T-cell (primary cell): ENCODE measurements at regions not wholly inside any gene's neighbourhood (a gene's known extent, or its start where the extent isn't known, plus 50 kb on each side); places are given as distances from the start of the nearest gene placed in this dataset.
A peak's percentile ranks its signal among the peaks of the same experiment; 100 is the strongest.
"Not testable (repeated sequence)": the region's sequence is repeated elsewhere in the genome, so short reads cannot be mapped to it uniquely, and the experiment has no call there.

Experiments used
- ATAC-seq, 4 experiments: fragments of 200-7000 bp in 3 of 4; fragments of 150-1000 bp in 1 of 4; cut with Tn5 transposase; replicated peaks in 1 of 4; 1 replicate in 3 of 4; 2 replicates in 1 of 4; pipeline ENCODE4 v1.10.0; 2021; ENCODE audit warnings: moderate library complexity in 3 of 4, mild to moderate bottlenecking in 2 of 4, moderate number of reproducible peaks in 1 of 4
- CTCF ChIA-PET, 2 donors: fragments of 300-600 bp; sonication (Branson Sonifier 250); formaldehyde crosslinking; loops; one replicate each; lab custom pipeline; 2022; ENCODE audit warnings: antibody characterized with exemption in 2 of 2; lab: Charles Lee
- POLR2A ChIA-PET, 2 donors: fragments of 300-600 bp; sonication (Branson Sonifier 250); formaldehyde crosslinking; loops; one replicate each; lab custom pipeline; 2022; ENCODE audit warnings: antibody characterized with exemption in 2 of 2; lab: Charles Lee
- DNase-seq, 35 experiments: peaks; one replicate each; pipeline versions ENCODE4 v3.0.0 to v3.0.0-alpha.2; 2013 to 2023
- H3K27ac ChIP-seq: one replicate; pipeline ENCODE4 v1.5.1; 2013; ENCODE audit warnings: low read length
- H3K27me3 ChIP-seq, 2 experiments: replicated peaks in 1 of 2; 1 replicate in 1 of 2; 2 replicates in 1 of 2; pipeline versions ENCODE4 v1.6.1 to v1.7.0; 2013; ENCODE audit warnings: low read length in 1 of 2, mixed read lengths in 1 of 2; ENCODE audit not compliant: control insufficient read depth in 2 of 2, insufficient read depth in 2 of 2; ENCODE audit errors: extremely low read depth in 1 of 2
- H3K36me3 ChIP-seq, 2 donors: 1 replicate in 1 of 2; 2 replicates in 1 of 2; pipeline versions ENCODE4 v1.6.1 to v1.7.0; 2013; ENCODE audit warnings: low read length in 1 of 2; ENCODE audit not compliant: control insufficient read depth in 2 of 2, insufficient read depth in 1 of 2; ENCODE audit errors: extremely low read depth in 1 of 2
- H3K4me1 ChIP-seq, 2 experiments: 1 replicate in 1 of 2; 2 replicates in 1 of 2; pipeline versions ENCODE4 v1.6.1 to v1.7.0; 2013; ENCODE audit warnings: low read length in 2 of 2, mixed read lengths in 1 of 2; ENCODE audit not compliant: insufficient read depth in 2 of 2, control insufficient read depth in 1 of 2; ENCODE audit errors: extremely low read depth in 1 of 2
- H3K4me3 ChIP-seq, 2 donors: 1 replicate in 1 of 2; 2 replicates in 1 of 2; pipeline versions ENCODE4 v1.5.1 to v1.7.0; 2013; ENCODE audit warnings: mild to moderate bottlenecking in 2 of 2, low read length in 1 of 2, moderate library complexity in 1 of 2; ENCODE audit not compliant: control insufficient read depth in 1 of 2; ENCODE audit errors: extremely low read depth in 1 of 2
- H3K9me3 ChIP-seq: 2 replicates; pipeline ENCODE4 v1.7.0; 2013
- H3K27ac Mint-ChIP-seq, 2 donors: one replicate each; pipeline ENCODE4 v1.8.0; 2020 to 2021; ENCODE audit warnings: mild to moderate bottlenecking in 2 of 2, mixed read lengths in 2 of 2
- H3K27me3 Mint-ChIP-seq, 2 donors: one replicate each; pipeline ENCODE4 v1.8.0; 2021 to 2022; ENCODE audit warnings: mixed read lengths in 2 of 2
- H3K36me3 Mint-ChIP-seq: one replicate; pipeline ENCODE4 v1.8.0; 2021; ENCODE audit warnings: mixed read lengths
- H3K4me1 Mint-ChIP-seq, 3 donors: one replicate each; pipeline ENCODE4 v1.8.0; 2020 to 2022; ENCODE audit warnings: mixed read lengths in 3 of 3, mild to moderate bottlenecking in 1 of 3
- H3K4me3 Mint-ChIP-seq, 3 donors: one replicate each; pipeline ENCODE4 v1.8.0; 2020 to 2022; ENCODE audit warnings: mild to moderate bottlenecking in 3 of 3, mixed read lengths in 3 of 3, moderate library complexity in 3 of 3
- H3K9me3 Mint-ChIP-seq, 3 donors: one replicate each; pipeline ENCODE4 v1.8.0; 2020 to 2022; ENCODE audit warnings: mixed read lengths in 3 of 3
- WGBS: methylation state at CpG from one replicate; pipeline ENCODE4 v1.1.5; 2013; ENCODE audit warnings: missing lambda C conversion rate; ENCODE audit not compliant: insufficient coverage; 5-methylcytosine and 5-hydroxymethylcytosine counted together

GRCh38 chr15:99470204-99470603 lies 95.6 kb upstream of the MEF2A start:
- H3K27me3 ChIP-seq, H3K27ac ChIP-seq, POLR2A ChIA-PET, ATAC-seq, DNase-seq, CTCF ChIA-PET, H3K36me3 Mint-ChIP-seq, H3K9me3 Mint-ChIP-seq, H3K9me3 ChIP-seq, H3K4me3 ChIP-seq, H3K4me3 Mint-ChIP-seq, H3K27me3 Mint-ChIP-seq, H3K27ac Mint-ChIP-seq, H3K36me3 ChIP-seq: not testable (repeated sequence)
- peaks cover 4 to 14% (median 13%) of the 10 kb centered on the region in 3 donors for H3K4me1 Mint-ChIP-seq
- no CpG with 5 or more reads among the region's 3 CpGs for WGBS
- peaks cover 0 to 15% of the 10 kb centered on the region in 2 experiments for H3K4me1 ChIP-seq

- POLR2A ChIA-PET = interaction anchor here in 1 of 2 donors (0.8 kb wide), 1 partner anchor 161 kb away, joined by 9 read pairs; no protein-coding TSS in a partner anchor
- H3K27ac Mint-ChIP-seq = peak overlapping the region in 1 of 2 donors; percentile 22
- no peak for DNase-seq
- Histone ChIP-seq H3K4me3 (no peak overlapping the region), H3K9me3 (no peaks in the 10 kb centered on the region), H3K36me3 (no peaks in the 10 kb centered on the region), H3K27ac (no peak overlapping the region), H3K4me1 (peaks cover 13 to 31% of the 10 kb centered on the region in 2 experiments), H3K27me3 (peaks cover 0 to 6% of the 10 kb centered on the region in 2 experiments)
- no peaks in the 10 kb centered on the region for H3K9me3 Mint-ChIP-seq
- peaks cover 0 to 2% of the 10 kb centered on the region in 2 donors for H3K27me3 Mint-ChIP-seq
- CTCF ChIA-PET = interaction anchor here in 1 of 2 donors (0.8 kb wide), 1 partner anchor 232 kb away, joined by 6 read pairs; no protein-coding TSS in a partner anchor
- WGBS = 72% methylated on average over 5 of the region's 12 CpGs
- no peak overlapping the region for H3K4me3 Mint-ChIP-seq
- H3K4me1 Mint-ChIP-seq = peaks cover 17 to 29% (median 28%) of the 10 kb centered on the region in 3 donors
- H3K36me3 Mint-ChIP-seq = no peaks in the 10 kb centered on the region
- ATAC-seq = no peak
These were observed 93.2 kb upstream of the MEF2A start for GRCh38 chr15:99472416-99473145.

- Histone ChIP-seq H3K4me1 (peaks cover 20 to 40% of the 10 kb centered on the region in 2 experiments), H3K27me3 (peaks cover 0 to 6% of the 10 kb centered on the region in 2 experiments), H3K27ac (no peak overlapping the region), H3K4me3 (no peak overlapping the region), H3K36me3 (no peaks in the 10 kb centered on the region), H3K9me3 (no peaks in the 10 kb centered on the region)
- WGBS = 89% methylated on average over 18 of the region's 24 CpGs
- POLR2A ChIA-PET = interaction anchor here in 1 of 2 donors (0.5 kb wide), 1 partner anchor 156 kb away, joined by 3 read pairs; no protein-coding TSS in a partner anchor
- Mint-ChIP-seq H3K27ac (no peak overlapping the region), H3K27me3 (peaks cover 0 to 2% of the 10 kb centered on the region in 2 donors), H3K36me3 (no peaks in the 10 kb centered on the region), H3K4me3 (no peak overlapping the region), H3K9me3 (no peaks in the 10 kb centered on the region), H3K4me1 (peaks cover 28 to 41% (median 33%) of the 10 kb centered on the region in 3 donors)
- ATAC-seq (no peak), DNase-seq (no peak)
- CTCF ChIA-PET = no interaction called here
These were observed 91.5 kb upstream of the MEF2A start for GRCh38 chr15:99473981-99474906.

GRCh38 chr15:99474909-99475753 lies 90.7 kb upstream of the MEF2A start:
- H3K27ac ChIP-seq = no peak overlapping the region
- Mint-ChIP-seq H3K36me3 (no peaks in the 10 kb centered on the region), H3K4me3 (no peak overlapping the region), H3K4me1 (peaks cover 28 to 41% (median 33%) of the 10 kb centered on the region in 3 donors), H3K27me3 (peaks cover 0 to 2% of the 10 kb centered on the region in 2 donors), H3K9me3 (no peaks in the 10 kb centered on the region), H3K27ac (no peak overlapping the region)
- CTCF ChIA-PET = no interaction called here
- no peaks in the 10 kb centered on the region for H3K9me3 ChIP-seq
- ATAC-seq (no peak), DNase-seq (no peak)
- WGBS = 93% methylated on average over 15 of the region's 25 CpGs
- H3K4me3 ChIP-seq = no peak overlapping the region
- H3K4me1 ChIP-seq = peaks cover 20 to 40% of the 10 kb centered on the region in 2 experiments
- H3K27me3 ChIP-seq = peaks cover 0 to 6% of the 10 kb centered on the region in 2 experiments
- H3K36me3 ChIP-seq = no peaks in the 10 kb centered on the region
- POLR2A ChIA-PET = interaction anchor here in 1 of 2 donors (0.5 kb wide), 1 partner anchor 155 kb away, joined by 3 read pairs; no protein-coding TSS in a partner anchor

GRCh38 chr15:99475754-99476412 lies 89.9 kb upstream of the MEF2A start:
- no peak overlapping the region for H3K27ac Mint-ChIP-seq
- ChIA-PET POLR2A (interaction anchor here in 1 of 2 donors (0.7 kb wide), 1 partner anchor 76 kb away, joined by 8 read pairs; no protein-coding TSS in a partner anchor), CTCF (no interaction called here)
- H3K27me3 ChIP-seq = peaks cover 0 to 6% of the 10 kb centered on the region in 2 experiments
- H3K4me1 ChIP-seq = peaks cover 20 to 40% of the 10 kb centered on the region in 2 experiments
- H3K9me3 Mint-ChIP-seq = no peaks in the 10 kb centered on the region
- no peak overlapping the region for H3K27ac ChIP-seq
- DNase-seq (no peak), ATAC-seq (no peak)
- peak overlapping the region in 1 of 3 donors; percentile 43 for H3K4me3 Mint-ChIP-seq
- no peaks in the 10 kb centered on the region for H3K9me3 ChIP-seq
- H3K4me3 ChIP-seq = no peak overlapping the region
- H3K4me1 Mint-ChIP-seq = peaks cover 28 to 43% (median 33%) of the 10 kb centered on the region in 3 donors
- WGBS = 100% methylated on average over 4 of the region's 14 CpGs
- H3K36me3 ChIP-seq = no peaks in the 10 kb centered on the region
- no peaks in the 10 kb centered on the region for H3K36me3 Mint-ChIP-seq
- peaks cover 0 to 2% of the 10 kb centered on the region in 2 donors for H3K27me3 Mint-ChIP-seq
